Activated CD8-positive, alpha-beta T cell treated with anti-CD3 and anti-CD28 coated beads for 36 hours (primary cell): ENCODE measurements at regions not wholly inside any gene's neighbourhood (a gene's known extent, or its start where the extent isn't known, plus 50 kb on each side); places are given as distances from the start of the nearest gene placed in this dataset.

Source experiments
- ATAC-seq: fragments of 200-7000 bp; cut with Tn5 transposase; one replicate; pipeline ENCODE4 v1.10.0; 2021; ENCODE audit warnings: mild to moderate bottlenecking, moderate library complexity
- CTCF ChIA-PET: fragments of 350-600 bp; sonication (Branson Sonifier 250); formaldehyde crosslinking; loops from one replicate; lab custom pipeline; 2021; ENCODE audit warnings: antibody characterized with exemption; lab: Charles Lee
- POLR2A ChIA-PET: fragments of 350-600 bp; sonication (Branson Sonifier 250); formaldehyde crosslinking; loops from one replicate; lab custom pipeline; 2021; ENCODE audit warnings: antibody characterized with exemption; lab: Charles Lee
- DNase-seq: peaks from one replicate; pipeline ENCODE4 v3.0.0-alpha.2; 2020
- H3K27ac Mint-ChIP-seq: one replicate; pipeline ENCODE4 v1.8.0; 2021; ENCODE audit warnings: mild to moderate bottlenecking, mixed read lengths
- H3K27me3 Mint-ChIP-seq: one replicate; pipeline ENCODE4 v1.8.0; 2021; ENCODE audit warnings: mixed read lengths
- H3K36me3 Mint-ChIP-seq: one replicate; pipeline ENCODE4 v1.8.0; 2021; ENCODE audit warnings: low read depth, mixed read lengths
- H3K4me1 Mint-ChIP-seq: one replicate; pipeline ENCODE4 v1.8.0; 2021; ENCODE audit warnings: low read depth, mixed read lengths
- H3K4me3 Mint-ChIP-seq: one replicate; pipeline ENCODE4 v1.8.0; 2021; ENCODE audit warnings: mild to moderate bottlenecking, moderate library complexity, mixed read lengths
- H3K9me3 Mint-ChIP-seq: one replicate; pipeline ENCODE4 v1.8.0; 2021; ENCODE audit warnings: mixed read lengths
- intact Hi-C: fragments of 100-400 bp; cut with micrococcal nuclease; formaldehyde crosslinking; loops from one replicate; pipeline ENCODE4 v1.10.0; 2022
- TF ChIP-seq, protein P1 (sequence below): fragments of 200-600 bp; IDR thresholded peaks from one replicate; pipeline ENCODE4 v1.8.0; 2022; ENCODE audit warnings: antibody characterized with exemption, mild to moderate bottlenecking

DNA sequence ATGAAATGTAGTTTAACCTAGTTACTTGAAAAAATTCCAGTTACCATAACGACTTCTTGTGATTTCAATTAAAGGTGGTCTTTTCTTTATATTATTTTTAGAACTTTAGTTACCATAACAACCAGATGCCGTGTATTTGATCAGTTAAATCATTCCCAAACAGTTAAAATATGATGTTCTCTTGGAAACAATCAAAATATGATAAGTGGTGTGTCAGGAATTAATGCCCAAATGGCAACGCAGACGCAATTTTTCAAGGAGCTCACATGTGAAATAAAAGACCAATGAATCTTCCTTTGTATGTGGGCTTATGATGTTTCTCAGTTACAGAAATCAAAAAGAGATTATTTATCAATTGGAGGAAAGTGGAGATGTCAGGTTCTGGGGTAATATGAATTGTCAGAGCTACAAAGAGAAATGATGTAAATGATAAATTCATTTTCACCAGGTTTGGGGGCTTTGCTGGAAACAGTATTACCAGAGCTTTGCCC lies 189.1 kb upstream of the PARD3B start:
- TF ChIP-seq, protein P1, sequence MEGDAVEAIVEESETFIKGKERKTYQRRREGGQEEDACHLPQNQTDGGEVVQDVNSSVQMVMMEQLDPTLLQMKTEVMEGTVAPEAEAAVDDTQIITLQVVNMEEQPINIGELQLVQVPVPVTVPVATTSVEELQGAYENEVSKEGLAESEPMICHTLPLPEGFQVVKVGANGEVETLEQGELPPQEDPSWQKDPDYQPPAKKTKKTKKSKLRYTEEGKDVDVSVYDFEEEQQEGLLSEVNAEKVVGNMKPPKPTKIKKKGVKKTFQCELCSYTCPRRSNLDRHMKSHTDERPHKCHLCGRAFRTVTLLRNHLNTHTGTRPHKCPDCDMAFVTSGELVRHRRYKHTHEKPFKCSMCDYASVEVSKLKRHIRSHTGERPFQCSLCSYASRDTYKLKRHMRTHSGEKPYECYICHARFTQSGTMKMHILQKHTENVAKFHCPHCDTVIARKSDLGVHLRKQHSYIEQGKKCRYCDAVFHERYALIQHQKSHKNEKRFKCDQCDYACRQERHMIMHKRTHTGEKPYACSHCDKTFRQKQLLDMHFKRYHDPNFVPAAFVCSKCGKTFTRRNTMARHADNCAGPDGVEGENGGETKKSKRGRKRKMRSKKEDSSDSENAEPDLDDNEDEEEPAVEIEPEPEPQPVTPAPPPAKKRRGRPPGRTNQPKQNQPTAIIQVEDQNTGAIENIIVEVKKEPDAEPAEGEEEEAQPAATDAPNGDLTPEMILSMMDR: no peak
- H3K27me3 Mint-ChIP-seq: peaks cover 6% of the 10 kb centered on the region
- POLR2A ChIA-PET: no interaction called here
- H3K4me3 Mint-ChIP-seq: no peak overlapping the region
- H3K36me3 Mint-ChIP-seq: no peaks in the 10 kb centered on the region
- intact Hi-C loops: no loop called here
- ATAC-seq: no peak
- H3K9me3 Mint-ChIP-seq: no peaks in the 10 kb centered on the region
- no peak for DNase-seq
- no peak overlapping the region for H3K27ac Mint-ChIP-seq
- H3K4me1 Mint-ChIP-seq: no peaks in the 10 kb centered on the region
- CTCF ChIA-PET: no interaction called here

DNA sequence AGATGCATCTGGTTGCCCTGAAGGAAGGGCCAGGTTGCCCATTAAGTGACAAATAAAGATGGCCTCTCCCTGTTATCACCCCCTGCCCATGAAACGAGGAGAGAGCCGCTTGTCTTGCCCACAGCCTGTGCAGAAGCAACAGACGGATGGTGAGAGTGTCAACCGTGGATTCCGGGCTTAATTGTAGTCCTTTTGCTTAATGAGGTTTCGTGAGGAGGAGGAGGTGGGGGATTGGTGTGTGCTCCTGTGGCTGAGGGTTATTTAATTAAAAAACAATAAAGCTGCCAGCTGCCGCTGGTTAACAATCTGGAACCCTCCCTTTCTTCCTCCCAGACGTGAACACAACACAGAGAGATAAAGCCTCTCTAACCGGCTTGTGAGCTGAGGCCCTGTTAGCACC lies 188.0 kb upstream of the PARD3B start:
- no peak for DNase-seq

DNA sequence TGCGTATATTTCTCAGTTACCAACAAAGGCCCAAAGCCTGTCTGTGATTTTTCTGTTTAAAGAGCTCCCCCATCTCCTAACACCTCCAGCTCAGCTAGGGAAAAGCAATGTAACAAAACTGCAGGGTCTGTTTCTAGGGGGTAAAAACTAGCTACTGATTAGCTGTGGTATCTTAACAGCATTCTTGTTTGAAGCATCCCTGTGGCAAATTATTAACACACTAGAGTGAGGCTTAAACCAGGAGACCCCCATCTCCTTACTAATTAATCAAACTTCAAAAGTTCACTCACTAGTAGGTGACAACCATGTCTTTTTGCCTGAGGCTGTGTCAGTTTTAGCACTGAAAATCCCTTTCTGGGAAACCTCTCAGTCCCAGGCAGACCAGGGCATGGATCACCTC lies 186.2 kb upstream of the PARD3B start:
- ATAC-seq (no peak), DNase-seq (no peak)
- ChIA-PET CTCF (no interaction called here), POLR2A (no interaction called here)
- no peak overlapping the region for H3K27ac Mint-ChIP-seq
- no peak overlapping the region for H3K4me3 Mint-ChIP-seq
- intact Hi-C loops: no loop called here
- H3K4me1 Mint-ChIP-seq: no peaks in the 10 kb centered on the region
- no peaks in the 10 kb centered on the region for H3K36me3 Mint-ChIP-seq
- no peaks in the 10 kb centered on the region for H3K9me3 Mint-ChIP-seq
- TF ChIP-seq, protein P1: no peak
- peaks cover 6% of the 10 kb centered on the region for H3K27me3 Mint-ChIP-seq

More for the DNA sequence above, 188.0 kb upstream of the PARD3B start:
- H3K27ac Mint-ChIP-seq: no peak overlapping the region
- no peaks in the 10 kb centered on the region for H3K36me3 Mint-ChIP-seq
- no peak for ATAC-seq
- TF ChIP-seq, protein P1: no peak
- no peaks in the 10 kb centered on the region for H3K9me3 Mint-ChIP-seq
- no peak overlapping the region for H3K4me3 Mint-ChIP-seq
- CTCF ChIA-PET: interaction anchor here (0.6 kb wide), 1 partner anchor 169 kb away, joined by 3 read pairs; no protein-coding TSS in a partner anchor
- H3K27me3 Mint-ChIP-seq: peaks cover 6% of the 10 kb centered on the region
- intact Hi-C loops: no loop called here
- POLR2A ChIA-PET: no interaction called here
- H3K4me1 Mint-ChIP-seq: no peaks in the 10 kb centered on the region

DNA sequence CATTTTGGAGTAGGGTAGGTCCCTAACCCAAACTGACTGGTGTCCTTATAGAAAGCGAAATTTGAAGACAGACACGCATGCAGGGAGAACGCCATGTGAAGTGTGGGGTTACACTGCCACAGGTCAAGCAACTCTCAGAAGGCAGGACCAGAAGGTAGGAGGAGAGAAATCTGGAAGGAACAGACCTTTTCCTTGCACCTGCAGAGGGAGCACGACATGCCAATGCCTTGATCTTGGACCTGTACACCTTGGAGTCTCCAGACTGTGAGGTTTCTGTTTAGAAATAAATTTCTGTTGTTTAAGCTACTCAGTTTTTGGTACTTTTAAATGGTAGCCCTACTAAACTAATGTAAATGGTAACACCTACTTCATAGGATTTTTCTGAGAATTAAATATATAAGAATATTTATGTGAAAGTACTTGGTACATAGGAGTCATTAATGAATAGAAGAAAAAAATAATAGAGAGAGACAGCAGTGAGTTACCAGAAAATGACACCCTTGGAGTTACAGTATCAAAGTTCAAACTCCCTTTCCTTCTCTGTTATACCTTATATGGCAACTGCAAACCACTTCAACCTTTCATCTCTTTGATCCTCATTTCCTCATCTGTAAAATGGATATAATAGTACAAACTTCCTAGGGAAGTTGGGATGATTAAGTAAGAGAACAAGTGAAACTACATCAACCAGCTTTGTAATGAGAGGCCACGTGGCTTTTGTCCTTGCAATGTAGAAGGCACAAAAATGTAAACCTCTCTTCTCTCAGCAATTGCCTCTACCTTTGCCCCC lies 184.9 kb upstream of the PARD3B start:
- ChIA-PET POLR2A (no interaction called here), CTCF (no interaction called here)
- intact Hi-C loops: no loop called here
- Mint-ChIP-seq H3K4me3 (no peak overlapping the region), H3K27me3 (peaks cover 3% of the 10 kb centered on the region), H3K27ac (no peak overlapping the region), H3K9me3 (no peaks in the 10 kb centered on the region), H3K4me1 (no peaks in the 10 kb centered on the region), H3K36me3 (no peaks in the 10 kb centered on the region)
- no peak for DNase-seq
- ATAC-seq: no peak
- TF ChIP-seq, protein P1: no peak

DNA sequence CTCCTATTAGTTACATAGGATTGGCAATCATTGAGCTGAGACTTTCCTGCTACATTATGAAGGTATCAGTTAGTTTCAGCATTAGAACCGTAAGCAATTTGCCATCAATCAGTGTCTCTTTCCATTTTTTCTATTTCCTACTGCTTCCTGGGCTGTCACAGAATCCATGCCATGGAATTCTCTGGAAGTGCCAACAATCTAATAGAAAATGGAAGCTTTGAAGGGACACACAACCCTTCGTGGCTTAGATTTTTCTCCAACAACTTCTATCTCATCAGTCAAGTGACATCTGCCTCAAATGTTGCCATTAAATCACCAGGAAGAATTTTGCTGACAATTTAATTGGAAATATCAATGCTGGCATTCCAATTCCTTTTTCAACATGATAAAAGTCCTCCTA lies 183.5 kb upstream of the PARD3B start:
- Mint-ChIP-seq H3K4me1 (no peaks in the 10 kb centered on the region), H3K9me3 (no peaks in the 10 kb centered on the region), H3K4me3 (no peak overlapping the region), H3K27ac (no peak overlapping the region), H3K36me3 (no peaks in the 10 kb centered on the region), H3K27me3 (peaks cover under 1% of the 10 kb centered on the region)
- DNase-seq: no peak
- TF ChIP-seq, protein P1: no peak
- POLR2A ChIA-PET: no interaction called here
- CTCF ChIA-PET: interaction anchor here (1.2 kb wide), 1 partner anchor 101 kb away, joined by 4 read pairs; no protein-coding TSS in a partner anchor
- intact Hi-C loops: no loop called here
- ATAC-seq: no peak
